CD4-positive, alpha-beta T cell (primary cell): ENCODE measurements at regions not wholly inside any gene's neighbourhood (a gene's known extent, or its start where the extent isn't known, plus 50 kb on each side); places are given as distances from the start of the nearest gene placed in this dataset.
"Not testable (repeated sequence)": the region's sequence is repeated elsewhere in the genome, so short reads cannot be mapped to it uniquely, and the experiment has no call there.

Source experiments
- ATAC-seq: fragments of 200-7000 bp; cut with Tn5 transposase; one replicate; pipeline ENCODE4 v1.10.0; 2022; ENCODE audit warnings: mild to moderate bottlenecking; ENCODE audit not compliant: poor library complexity
- CTCF ChIA-PET: fragments of 350-600 bp; sonication (Branson Sonifier 250); formaldehyde crosslinking; loops from one replicate; lab custom pipeline; 2021; ENCODE audit warnings: antibody characterized with exemption, inconsistent platforms; lab: Charles Lee
- POLR2A ChIA-PET: fragments of 350-600 bp; sonication (Branson Sonifier 250); formaldehyde crosslinking; loops from one replicate; lab custom pipeline; 2021; ENCODE audit warnings: antibody characterized with exemption, inconsistent platforms; lab: Charles Lee
- DNase-seq, 14 experiments: peaks; one replicate each; pipeline ENCODE4 v3.0.0-alpha.2; 2013 to 2020; ENCODE audit warnings: mixed read lengths in 2 of 14
- H3K27ac ChIP-seq, 2 donors: one replicate each; pipeline versions ENCODE4 v1.5.1 to v1.7.0; 2013; ENCODE audit warnings: low read length in 2 of 2, low read depth in 1 of 2, mild to moderate bottlenecking in 1 of 2
- H3K27me3 ChIP-seq, 2 experiments: 1 replicate in 1 of 2; 2 replicates in 1 of 2; pipeline versions ENCODE4 v1.6.1 to v1.7.0; 2013; ENCODE audit warnings: low read length in 2 of 2, control low read depth in 1 of 2, mild to moderate bottlenecking in 1 of 2, moderate library complexity in 1 of 2; ENCODE audit not compliant: insufficient read depth in 2 of 2, control insufficient read depth in 1 of 2
- H3K36me3 ChIP-seq: one replicate; pipeline ENCODE4 v1.6.1; 2013; ENCODE audit warnings: low read length, control low read depth; ENCODE audit not compliant: insufficient read depth
- H3K4me1 ChIP-seq: one replicate; pipeline ENCODE4 v1.6.1; 2013; ENCODE audit warnings: low read length, control low read depth; ENCODE audit not compliant: insufficient read depth
- H3K4me3 ChIP-seq: one replicate; pipeline ENCODE4 v1.5.1; 2013; ENCODE audit warnings: mild to moderate bottlenecking, low read length, moderate library complexity
- H3K9me3 ChIP-seq, 2 experiments: 1 replicate in 1 of 2; 2 replicates in 1 of 2; pipeline versions ENCODE4 v1.6.1 to v1.7.0; 2013; ENCODE audit warnings: low read length in 2 of 2, mild to moderate bottlenecking in 2 of 2, control low read depth in 1 of 2, moderate library complexity in 1 of 2; ENCODE audit not compliant: control insufficient read depth in 1 of 2, insufficient read depth in 1 of 2
- H3K27ac Mint-ChIP-seq: one replicate; pipeline ENCODE4 v1.8.0; 2020; ENCODE audit warnings: mixed read lengths
- H3K27me3 Mint-ChIP-seq: one replicate; pipeline ENCODE4 v1.8.0; 2021; ENCODE audit warnings: mixed read lengths
- H3K36me3 Mint-ChIP-seq: one replicate; pipeline ENCODE4 v1.8.0; 2021; ENCODE audit warnings: low read depth, mixed read lengths
- H3K4me1 Mint-ChIP-seq: one replicate; pipeline ENCODE4 v1.8.0; 2021; ENCODE audit warnings: low read depth, mixed read lengths
- H3K4me3 Mint-ChIP-seq: one replicate; pipeline ENCODE4 v1.8.0; 2020; ENCODE audit warnings: mild to moderate bottlenecking, mixed read lengths
- H3K9me3 Mint-ChIP-seq: one replicate; pipeline ENCODE4 v1.8.0; 2020; ENCODE audit warnings: mixed read lengths
- CTCF ChIP-seq: fragments of 200-600 bp; IDR thresholded peaks from one replicate; pipeline ENCODE4 v1.8.0; 2022; ENCODE audit warnings: antibody characterized with exemption, mild to moderate bottlenecking
- intact Hi-C, 2 experiments: fragments of 100-400 bp; cut with DNase I in 1 of 2; cut with micrococcal nuclease in 1 of 2; formaldehyde crosslinking; loops; one replicate each; pipeline versions ENCODE4 v1.15.1 to v1.9.0; 2023 to 2025; cut with DNase I, micrococcal nuclease

GRCh38 chr10:76815505-76815904 lies 822.1 kb downstream of the KCNMA1 start:
- H3K27ac Mint-ChIP-seq, H3K4me3 ChIP-seq, H3K4me1 Mint-ChIP-seq, H3K4me1 ChIP-seq, H3K27me3 ChIP-seq, H3K36me3 ChIP-seq, H3K27ac ChIP-seq, intact Hi-C loops, H3K4me3 Mint-ChIP-seq, POLR2A ChIA-PET, H3K27me3 Mint-ChIP-seq, CTCF ChIA-PET, H3K9me3 Mint-ChIP-seq, ATAC-seq, H3K9me3 ChIP-seq, H3K36me3 Mint-ChIP-seq: not testable (repeated sequence)
- DNase-seq, result peak in 2 of 14 experiments; percentile 0 to 8

DNA sequence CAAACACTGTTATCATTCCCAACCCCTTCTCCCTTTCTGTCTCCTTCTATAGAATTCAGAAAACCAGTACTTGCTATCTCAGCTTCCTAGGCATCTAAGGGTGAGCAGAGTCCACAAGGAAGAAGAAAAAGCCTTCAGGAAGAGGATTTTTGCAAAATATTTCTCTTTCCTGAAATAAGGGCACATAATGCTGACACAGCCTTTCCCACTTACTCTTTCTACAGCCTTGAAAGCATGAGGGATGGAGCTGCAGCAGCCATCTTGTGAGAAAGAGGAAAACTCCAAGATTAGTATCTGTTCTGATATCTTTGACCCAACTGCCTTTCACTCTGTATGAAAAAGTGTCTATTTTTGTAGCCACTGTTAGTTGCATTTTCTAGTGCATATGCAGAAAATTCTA lies 826.2 kb downstream of the KCNMA1 start:
- DNase-seq (no peak), ATAC-seq (no peak)
- Histone ChIP-seq H3K4me1 (no peaks in the 10 kb centered on the region), H3K27ac (no peak overlapping the region), H3K9me3 (no peaks in the 10 kb centered on the region), H3K36me3 (no peaks in the 10 kb centered on the region), H3K27me3 (no peaks in the 10 kb centered on the region), H3K4me3 (no peak overlapping the region)
- CTCF ChIA-PET, result no interaction called here
- intact Hi-C loops, result no loop called here
- no peaks in the 10 kb centered on the region for H3K27me3 Mint-ChIP-seq
- TF ChIP-seq CTCF, result no peak
- peaks cover 3% of the 10 kb centered on the region for H3K9me3 Mint-ChIP-seq
- no peak overlapping the region for H3K4me3 Mint-ChIP-seq
- POLR2A ChIA-PET, result no interaction called here
- no peaks in the 10 kb centered on the region for H3K36me3 Mint-ChIP-seq
- H3K27ac Mint-ChIP-seq, result no peak overlapping the region
- no peaks in the 10 kb centered on the region for H3K4me1 Mint-ChIP-seq

DNA sequence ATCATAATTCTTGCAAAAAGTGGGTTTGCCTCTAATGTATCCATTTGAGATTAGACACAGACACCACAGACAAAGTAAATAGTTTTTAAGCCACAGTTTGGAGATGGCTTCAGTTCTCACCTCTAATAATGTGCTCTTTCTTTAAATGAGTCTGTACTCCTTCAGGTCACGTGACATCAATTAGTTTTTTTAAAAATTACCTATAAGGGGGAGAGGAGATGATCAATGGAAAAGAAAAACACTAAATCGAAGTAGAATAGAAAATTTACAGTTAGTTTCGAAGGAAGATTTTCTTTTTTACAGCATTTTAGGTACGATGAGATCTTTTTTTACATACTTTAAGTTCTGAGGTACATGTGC lies 849.2 kb downstream of the KCNMA1 start:
- Histone ChIP-seq H3K27me3 (no peaks in the 10 kb centered on the region), H3K27ac (no peak overlapping the region), H3K4me3 (no peak overlapping the region), H3K4me1 (no peaks in the 10 kb centered on the region), H3K36me3 (no peaks in the 10 kb centered on the region), H3K9me3 (no peaks in the 10 kb centered on the region)
- H3K27ac Mint-ChIP-seq, result no peak overlapping the region
- no peak for ATAC-seq
- intact Hi-C loops, result no loop called here
- H3K9me3 Mint-ChIP-seq, result peaks cover 12% of the 10 kb centered on the region
- no peak for TF ChIP-seq CTCF
- H3K4me1 Mint-ChIP-seq, result no peaks in the 10 kb centered on the region
- no peak overlapping the region for H3K4me3 Mint-ChIP-seq
- no peaks in the 10 kb centered on the region for H3K27me3 Mint-ChIP-seq
- DNase-seq, result no peak
- POLR2A ChIA-PET, result no interaction called here
- no peaks in the 10 kb centered on the region for H3K36me3 Mint-ChIP-seq
- CTCF ChIA-PET, result no interaction called here

GRCh38 chr10:76787746-76788451 lies 849.7 kb downstream of the KCNMA1 start:
- Mint-ChIP-seq H3K4me3 (no peak overlapping the region), H3K27ac (no peak overlapping the region), H3K4me1 (no peaks in the 10 kb centered on the region), H3K9me3 (peaks cover 12% of the 10 kb centered on the region), H3K36me3 (no peaks in the 10 kb centered on the region), H3K27me3 (no peaks in the 10 kb centered on the region)
- Histone ChIP-seq H3K9me3 (no peaks in the 10 kb centered on the region), H3K27ac (no peak overlapping the region), H3K4me1 (no peaks in the 10 kb centered on the region), H3K27me3 (no peaks in the 10 kb centered on the region), H3K36me3 (no peaks in the 10 kb centered on the region), H3K4me3 (no peak overlapping the region)
- DNase-seq (no peak), ATAC-seq (no peak)
- ChIA-PET CTCF (no interaction called here), POLR2A (no interaction called here)
- intact Hi-C loops, result no loop called here
- TF ChIP-seq CTCF, result no peak
